GM21423 (cell line): ENCODE measurements at regions not wholly inside any gene's neighbourhood (a gene's known extent, or its start where the extent isn't known, plus 50 kb on each side); places are given as distances from the start of the nearest gene placed in this dataset.

Experiments used
- ATAC-seq: cut with Tn5 transposase; IDR thresholded peaks from one replicate; pipeline ENCODE4 v1.9.1; 2021; ENCODE audit warnings: mild to moderate bottlenecking, moderate library complexity; ENCODE audit not compliant: unreplicated experiment

- no peak for ATAC-seq
Measured at GRCh38 chr5:167598166-167598565, 693.3 kb upstream of the WWC1 start.

GRCh38 chr5:167602067-167602466, 689.4 kb upstream of the WWC1 start:
- no peak for ATAC-seq

- ATAC-seq = no peak
Measured at GRCh38 chr5:167603135-167603534, 688.3 kb upstream of the WWC1 start.

- ATAC-seq = no peak
Measured at GRCh38 chr5:167608390-167609272, 682.8 kb upstream of the WWC1 start.

GRCh38 chr5:167614294-167615021, 677.0 kb upstream of the WWC1 start:
- ATAC-seq = no peak

GRCh38 chr5:167616043-167616890, 675.2 kb upstream of the WWC1 start:
- ATAC-seq = no peak

GRCh38 chr5:167623354-167623753, 668.1 kb upstream of the WWC1 start:
- no peak for ATAC-seq

- ATAC-seq = no peak
Measured at GRCh38 chr5:167624053-167624452, 667.4 kb upstream of the WWC1 start.

GRCh38 chr5:167626341-167627123, 664.9 kb upstream of the WWC1 start:
- ATAC-seq = no peak

- no peak for ATAC-seq
Measured at GRCh38 chr5:167629634-167630033, 661.8 kb upstream of the WWC1 start.

GRCh38 chr5:167631191-167631590, 660.3 kb upstream of the WWC1 start:
- no peak for ATAC-seq

- no peak for ATAC-seq
Measured at GRCh38 chr5:167633114-167633513, 658.3 kb upstream of the WWC1 start.

GRCh38 chr5:167633931-167634341, 657.5 kb upstream of the WWC1 start:
- no peak for ATAC-seq

GRCh38 chr5:167634432-167634831, 657.0 kb upstream of the WWC1 start:
- no peak for ATAC-seq

- ATAC-seq = no peak
Measured at GRCh38 chr5:167638816-167639215, 652.6 kb upstream of the WWC1 start.

GRCh38 chr5:167639273-167639672, 652.2 kb upstream of the WWC1 start:
- no peak for ATAC-seq

- ATAC-seq = no peak
Measured at GRCh38 chr5:167639766-167640165, 651.7 kb upstream of the WWC1 start.

- no peak for ATAC-seq
Measured at GRCh38 chr5:167642181-167642580, 649.3 kb upstream of the WWC1 start.

- no peak for ATAC-seq
Measured at GRCh38 chr5:167642779-167643517, 648.5 kb upstream of the WWC1 start.
